ENCODE measurements at regions not wholly inside any gene's neighbourhood (a gene's known extent, or its start where the extent isn't known, plus 50 kb on each side); places are given as distances from the start of the nearest gene placed in this dataset.

GRCh38 chr18:32621034-32621433 lies 150.4 kb upstream of the GAREM1 start:
- no peaks in the 10 kb centered on the region for H3K4me1 Mint-ChIP-seq
- no peak overlapping the region for H3K27ac Mint-ChIP-seq
- CTCF ChIA-PET, result no interaction called here
- no peaks in the 10 kb centered on the region for H3K36me3 Mint-ChIP-seq
- H3K27me3 Mint-ChIP-seq, result no peaks in the 10 kb centered on the region
- no peaks in the 10 kb centered on the region for H3K9me3 Mint-ChIP-seq (ENCODE audit: low read depth)
- DNase-seq (no peak), ATAC-seq (no peak)
- H3K4me3 Mint-ChIP-seq, result no peak overlapping the region

GRCh38 chr18:32618546-32618945 lies 147.9 kb upstream of the GAREM1 start:
- Mint-ChIP-seq H3K36me3 (no peaks in the 10 kb centered on the region), H3K4me3 (no peak overlapping the region), H3K27me3 (no peaks in the 10 kb centered on the region), H3K9me3 (ENCODE audit: low read depth) (no peaks in the 10 kb centered on the region), H3K27ac (no peak overlapping the region), H3K4me1 (no peaks in the 10 kb centered on the region)
- DNase-seq (no peak), ATAC-seq (no peak)
- CTCF ChIA-PET, result no interaction called here

GRCh38 chr18:32613821-32614220 lies 143.1 kb upstream of the GAREM1 start:
- Mint-ChIP-seq H3K36me3 (no peaks in the 10 kb centered on the region), H3K9me3 (ENCODE audit: low read depth) (no peaks in the 10 kb centered on the region), H3K27ac (no peak overlapping the region), H3K27me3 (no peaks in the 10 kb centered on the region), H3K4me1 (no peaks in the 10 kb centered on the region), H3K4me3 (no peak overlapping the region)
- ATAC-seq (no peak), DNase-seq (no peak)
- CTCF ChIA-PET, result no interaction called here

GRCh38 chr18:32612651-32613050 lies 142.0 kb upstream of the GAREM1 start:
- Mint-ChIP-seq H3K4me3 (no peak overlapping the region), H3K27ac (no peak overlapping the region), H3K9me3 (ENCODE audit: low read depth) (no peaks in the 10 kb centered on the region), H3K27me3 (no peaks in the 10 kb centered on the region), H3K4me1 (no peaks in the 10 kb centered on the region), H3K36me3 (no peaks in the 10 kb centered on the region)
- ATAC-seq (no peak), DNase-seq (no peak)
- CTCF ChIA-PET, result no interaction called here

- no peak for DNase-seq
- no peaks in the 10 kb centered on the region for H3K9me3 Mint-ChIP-seq (ENCODE audit: low read depth)
- no peak overlapping the region for H3K4me3 Mint-ChIP-seq
- CTCF ChIA-PET, result no interaction called here
- H3K36me3 Mint-ChIP-seq, result no peaks in the 10 kb centered on the region
- no peak for ATAC-seq
- no peaks in the 10 kb centered on the region for H3K4me1 Mint-ChIP-seq
- no peaks in the 10 kb centered on the region for H3K27me3 Mint-ChIP-seq
- H3K27ac Mint-ChIP-seq, result no peak overlapping the region
Measured at GRCh38 chr18:32610176-32610575, 139.5 kb upstream of the GAREM1 start.

- CTCF ChIA-PET, result no interaction called here
- no peaks in the 10 kb centered on the region for H3K9me3 Mint-ChIP-seq (ENCODE audit: low read depth)
- H3K4me3 Mint-ChIP-seq, result no peak overlapping the region
Measured at GRCh38 chr18:32607816-32608215, 137.1 kb upstream of the GAREM1 start.

GRCh38 chr18:32598144-32598543 lies 127.5 kb upstream of the GAREM1 start:
- ATAC-seq (no peak), DNase-seq (no peak)
- Mint-ChIP-seq H3K4me3 (no peak overlapping the region), H3K9me3 (ENCODE audit: low read depth) (no peaks in the 10 kb centered on the region), H3K36me3 (no peaks in the 10 kb centered on the region), H3K4me1 (no peaks in the 10 kb centered on the region), H3K27ac (no peak overlapping the region), H3K27me3 (no peaks in the 10 kb centered on the region)
- CTCF ChIA-PET, result no interaction called here

More at GRCh38 chr18:32607816-32608215, 137.1 kb upstream of the GAREM1 start:
- ATAC-seq (no peak), DNase-seq (no peak)
- Mint-ChIP-seq H3K27me3 (no peaks in the 10 kb centered on the region), H3K4me1 (no peaks in the 10 kb centered on the region), H3K36me3 (no peaks in the 10 kb centered on the region), H3K27ac (no peak overlapping the region)

- Mint-ChIP-seq H3K4me3 (no peak overlapping the region), H3K4me1 (no peaks in the 10 kb centered on the region), H3K27ac (no peak overlapping the region), H3K36me3 (no peaks in the 10 kb centered on the region), H3K9me3 (ENCODE audit: low read depth) (no peaks in the 10 kb centered on the region), H3K27me3 (no peaks in the 10 kb centered on the region)
- no peak for ATAC-seq
- DNase-seq, result no peak
- CTCF ChIA-PET, result no interaction called here
Measured at GRCh38 chr18:32596501-32596900, 125.8 kb upstream of the GAREM1 start.

GRCh38 chr18:32595832-32596231 lies 125.2 kb upstream of the GAREM1 start:
- Mint-ChIP-seq H3K27me3 (no peaks in the 10 kb centered on the region), H3K4me1 (no peaks in the 10 kb centered on the region), H3K36me3 (no peaks in the 10 kb centered on the region), H3K27ac (no peak overlapping the region), H3K4me3 (no peak overlapping the region), H3K9me3 (ENCODE audit: low read depth) (no peaks in the 10 kb centered on the region)
- DNase-seq (no peak), ATAC-seq (no peak)
- CTCF ChIA-PET, result no interaction called here

- H3K9me3 Mint-ChIP-seq (ENCODE audit: low read depth), result no peaks in the 10 kb centered on the region
- no peaks in the 10 kb centered on the region for H3K36me3 Mint-ChIP-seq
- CTCF ChIA-PET, result no interaction called here
- H3K4me1 Mint-ChIP-seq, result no peaks in the 10 kb centered on the region
- ATAC-seq (no peak), DNase-seq (no peak)
- no peak overlapping the region for H3K4me3 Mint-ChIP-seq
- H3K27ac Mint-ChIP-seq, result no peak overlapping the region
- peaks cover 4% of the 10 kb centered on the region for H3K27me3 Mint-ChIP-seq
Measured at GRCh38 chr18:32588191-32588590, 117.5 kb upstream of the GAREM1 start.

- peaks cover 4% of the 10 kb centered on the region for H3K27me3 Mint-ChIP-seq
- no peak for ATAC-seq
- H3K4me1 Mint-ChIP-seq, result no peaks in the 10 kb centered on the region
- H3K27ac Mint-ChIP-seq, result no peak overlapping the region
- no peak overlapping the region for H3K4me3 Mint-ChIP-seq
- H3K9me3 Mint-ChIP-seq (ENCODE audit: low read depth), result no peaks in the 10 kb centered on the region
- H3K36me3 Mint-ChIP-seq, result no peaks in the 10 kb centered on the region
- CTCF ChIA-PET, result no interaction called here
- DNase-seq, result no peak
Measured at GRCh38 chr18:32583431-32583830, 112.7 kb upstream of the GAREM1 start.

- Mint-ChIP-seq H3K36me3 (no peaks in the 10 kb centered on the region), H3K4me1 (no peaks in the 10 kb centered on the region), H3K4me3 (no peak overlapping the region), H3K27me3 (peaks cover 4% of the 10 kb centered on the region), H3K27ac (no peak overlapping the region), H3K9me3 (ENCODE audit: low read depth) (no peaks in the 10 kb centered on the region)
- no peak for ATAC-seq
- no peak for DNase-seq
- CTCF ChIA-PET, result no interaction called here
Measured at GRCh38 chr18:32582455-32582854, 111.8 kb upstream of the GAREM1 start.

GRCh38 chr18:32577561-32577960 lies 106.9 kb upstream of the GAREM1 start:
- Mint-ChIP-seq H3K4me3 (no peak overlapping the region), H3K4me1 (no peaks in the 10 kb centered on the region), H3K27ac (no peak overlapping the region), H3K27me3 (peaks cover 6% of the 10 kb centered on the region), H3K9me3 (ENCODE audit: low read depth) (no peaks in the 10 kb centered on the region), H3K36me3 (no peaks in the 10 kb centered on the region)
- CTCF ChIA-PET, result interaction anchor here (0.7 kb wide), 1 partner anchor 310 kb away, joined by 3 read pairs; no protein-coding TSS in a partner anchor
- no peak for DNase-seq
- ATAC-seq, result no peak

GRCh38 chr18:32576296-32576916 lies 105.7 kb upstream of the GAREM1 start:
- Mint-ChIP-seq H3K9me3 (ENCODE audit: low read depth) (no peaks in the 10 kb centered on the region), H3K36me3 (no peaks in the 10 kb centered on the region), H3K27me3 (peaks cover 6% of the 10 kb centered on the region), H3K4me3 (no peak overlapping the region), H3K27ac (no peak overlapping the region), H3K4me1 (no peaks in the 10 kb centered on the region)
- DNase-seq (no peak), ATAC-seq (no peak)
- CTCF ChIA-PET, result no interaction called here

- no peaks in the 10 kb centered on the region for H3K4me1 Mint-ChIP-seq
- no peak overlapping the region for H3K4me3 Mint-ChIP-seq
- ATAC-seq (no peak), DNase-seq (no peak)
- no peaks in the 10 kb centered on the region for H3K36me3 Mint-ChIP-seq
- H3K27ac Mint-ChIP-seq, result no peak overlapping the region
- H3K9me3 Mint-ChIP-seq (ENCODE audit: low read depth), result no peaks in the 10 kb centered on the region
- CTCF ChIA-PET, result no interaction called here
- H3K27me3 Mint-ChIP-seq, result peaks cover 7% of the 10 kb centered on the region
Measured at GRCh38 chr18:32566960-32567359, 96.3 kb upstream of the GAREM1 start.

All from activated CD8-positive, alpha-beta memory T cell treated with anti-CD3 and anti-CD28 coated beads, Interleukin-2, amount 10 ng/mL, durations not matched to agents 7 days and 5 days (primary cell).